ENCODE measurements at regions not wholly inside any gene's neighbourhood (a gene's known extent, or its start where the extent isn't known, plus 50 kb on each side); places are given as distances from the start of the nearest gene placed in this dataset.

DNA sequence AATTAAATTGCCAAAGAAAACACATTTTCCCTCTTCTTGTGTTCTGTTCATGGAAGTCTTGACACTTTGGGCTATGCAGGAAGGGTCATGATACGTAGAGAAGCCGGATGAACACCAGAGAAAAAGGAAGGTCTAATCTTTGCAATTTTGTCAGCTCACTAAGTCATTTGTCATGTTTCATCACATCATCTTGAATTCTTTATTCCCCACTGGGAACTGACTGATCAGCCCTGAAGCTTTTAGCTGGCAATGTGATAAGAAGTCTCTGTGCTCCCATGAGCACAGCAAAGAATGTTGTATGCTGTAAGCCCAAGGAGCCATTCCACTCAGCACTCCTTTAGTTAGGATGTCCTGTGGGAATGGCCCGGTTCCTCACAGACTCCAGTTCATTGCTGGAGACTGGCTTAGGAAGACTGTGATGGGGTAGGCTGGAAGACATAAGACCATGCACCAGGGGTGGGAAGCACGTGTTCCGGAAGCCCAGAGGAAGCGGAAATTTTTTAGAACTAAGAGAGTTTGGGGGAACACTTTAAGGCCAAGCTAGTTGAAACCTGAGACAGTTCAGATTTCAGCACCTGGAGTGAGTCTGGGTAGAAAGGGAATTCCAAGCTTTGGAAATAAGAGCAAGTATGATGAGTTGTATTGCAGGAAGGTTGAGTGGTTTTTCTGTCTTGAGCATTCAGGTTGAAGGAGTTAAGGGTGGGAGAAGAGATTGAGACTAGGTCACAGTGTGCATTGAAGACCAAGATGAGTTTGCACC is 306.7 kb upstream of the MTNR1B start:
- no peaks in the 10 kb centered on the region for H3K9me3 ChIP-seq
- H3K79me2 ChIP-seq (ENCODE audit: insufficient read depth), result no peaks in the 10 kb centered on the region
- TF ChIP-seq NRF1 (IDR thresholded peaks at IDR 0.05; ENCODE audit: low read depth, low read length), result no peak
- TF ChIP-seq, protein P1, sequence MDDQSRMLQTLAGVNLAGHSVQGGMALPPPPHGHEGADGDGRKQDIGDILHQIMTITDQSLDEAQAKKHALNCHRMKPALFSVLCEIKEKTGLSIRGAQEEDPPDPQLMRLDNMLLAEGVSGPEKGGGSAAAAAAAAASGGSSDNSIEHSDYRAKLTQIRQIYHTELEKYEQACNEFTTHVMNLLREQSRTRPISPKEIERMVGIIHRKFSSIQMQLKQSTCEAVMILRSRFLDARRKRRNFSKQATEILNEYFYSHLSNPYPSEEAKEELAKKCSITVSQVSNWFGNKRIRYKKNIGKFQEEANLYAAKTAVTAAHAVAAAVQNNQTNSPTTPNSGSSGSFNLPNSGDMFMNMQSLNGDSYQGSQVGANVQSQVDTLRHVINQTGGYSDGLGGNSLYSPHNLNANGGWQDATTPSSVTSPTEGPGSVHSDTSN (IDR thresholded peaks at IDR 0.05), result no peak
- TF ChIP-seq RXRA (IDR thresholded peaks at IDR 0.05; ENCODE audit: borderline replicate concordance, low read depth), result no peak
- TF ChIP-seq RFX5 (IDR thresholded peaks at IDR 0.05; ENCODE audit: low read length), result no peak
- no peak for TF ChIP-seq TEAD4 (IDR thresholded peaks at IDR 0.05; ENCODE audit: borderline replicate concordance, insufficient read depth)
- TF ChIP-seq FOSL2 (IDR thresholded peaks at IDR 0.05; ENCODE audit: borderline replicate concordance, low read depth), result no peak
- TF ChIP-seq IRF3 (IDR thresholded peaks at IDR 0.05; ENCODE audit: low read depth, low read length), result no peak
- TF ChIP-seq RCOR1 (IDR thresholded peaks at IDR 0.05; ENCODE audit: low read length), result no peak
- TF ChIP-seq ELF1 (IDR thresholded peaks at IDR 0.05), result no peak
- TF ChIP-seq TCF12 (IDR thresholded peaks at IDR 0.05), result no peak
- TF ChIP-seq, protein P2, sequence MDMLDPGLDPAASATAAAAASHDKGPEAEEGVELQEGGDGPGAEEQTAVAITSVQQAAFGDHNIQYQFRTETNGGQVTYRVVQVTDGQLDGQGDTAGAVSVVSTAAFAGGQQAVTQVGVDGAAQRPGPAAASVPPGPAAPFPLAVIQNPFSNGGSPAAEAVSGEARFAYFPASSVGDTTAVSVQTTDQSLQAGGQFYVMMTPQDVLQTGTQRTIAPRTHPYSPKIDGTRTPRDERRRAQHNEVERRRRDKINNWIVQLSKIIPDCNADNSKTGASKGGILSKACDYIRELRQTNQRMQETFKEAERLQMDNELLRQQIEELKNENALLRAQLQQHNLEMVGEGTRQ (IDR thresholded peaks at IDR 0.05; ENCODE audit: borderline replicate concordance, low read depth, low read length), result no peak
- TF ChIP-seq YY1 (IDR thresholded peaks at IDR 0.05; ENCODE audit: low read depth), result no peak
- no peak for TF ChIP-seq POLR2AphosphoS5 (IDR thresholded peaks at IDR 0.05; ENCODE audit: low read depth, low read length)
- TF ChIP-seq, protein P3, sequence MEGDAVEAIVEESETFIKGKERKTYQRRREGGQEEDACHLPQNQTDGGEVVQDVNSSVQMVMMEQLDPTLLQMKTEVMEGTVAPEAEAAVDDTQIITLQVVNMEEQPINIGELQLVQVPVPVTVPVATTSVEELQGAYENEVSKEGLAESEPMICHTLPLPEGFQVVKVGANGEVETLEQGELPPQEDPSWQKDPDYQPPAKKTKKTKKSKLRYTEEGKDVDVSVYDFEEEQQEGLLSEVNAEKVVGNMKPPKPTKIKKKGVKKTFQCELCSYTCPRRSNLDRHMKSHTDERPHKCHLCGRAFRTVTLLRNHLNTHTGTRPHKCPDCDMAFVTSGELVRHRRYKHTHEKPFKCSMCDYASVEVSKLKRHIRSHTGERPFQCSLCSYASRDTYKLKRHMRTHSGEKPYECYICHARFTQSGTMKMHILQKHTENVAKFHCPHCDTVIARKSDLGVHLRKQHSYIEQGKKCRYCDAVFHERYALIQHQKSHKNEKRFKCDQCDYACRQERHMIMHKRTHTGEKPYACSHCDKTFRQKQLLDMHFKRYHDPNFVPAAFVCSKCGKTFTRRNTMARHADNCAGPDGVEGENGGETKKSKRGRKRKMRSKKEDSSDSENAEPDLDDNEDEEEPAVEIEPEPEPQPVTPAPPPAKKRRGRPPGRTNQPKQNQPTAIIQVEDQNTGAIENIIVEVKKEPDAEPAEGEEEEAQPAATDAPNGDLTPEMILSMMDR (IDR thresholded peaks at IDR 0.05), result no peak
- no peak for TF ChIP-seq FOXJ3 (CRISPR knock-in tag; IDR thresholded peaks at IDR 0.05)
- no peak for TF ChIP-seq USF1 (IDR thresholded peaks at IDR 0.05; ENCODE audit: borderline replicate concordance, low read depth)
- no peak for TF ChIP-seq MAX (IDR thresholded peaks at IDR 0.05; ENCODE audit: low read depth)
- no peak for TF ChIP-seq RAD21 (IDR thresholded peaks at IDR 0.05; ENCODE audit: low read length)
- H4K20me1 ChIP-seq (ENCODE audit: insufficient read depth), result no peaks in the 10 kb centered on the region
- H3K9ac ChIP-seq, result no peak overlapping the region
- ChIA-PET POLR2A (no interaction called here), CTCF (interaction anchor here (0.9 to 1.0 kb wide), 2 partner anchors 25 to 223 kb away, joined by 3 read pairs; no protein-coding TSS in a partner anchor)
- no peaks in the 10 kb centered on the region for H3K27me3 ChIP-seq (ENCODE audit: insufficient read depth)
- no peak for DNase-seq
- peaks cover 0 to 4% of the 10 kb centered on the region in 2 experiments; a peak in 1 of 4 replicates for H3K4me1 ChIP-seq (ENCODE audit: control insufficient read depth in 1 of 2, insufficient read depth in 2 of 2, low read depth in 1 of 2, low read length in 1 of 2)
- no peaks in the 10 kb centered on the region for H3K36me3 ChIP-seq (replicated peaks in 1 of 2; ENCODE audit: control insufficient read depth in 1 of 2, insufficient read depth in 2 of 2, low read length in 1 of 2)
- no peak overlapping the region for H3K4me3 ChIP-seq (ENCODE audit: low read depth in 2 of 2, low read length in 1 of 2)
- H3K4me2 ChIP-seq, result no peak overlapping the region
- H3K27ac ChIP-seq (ENCODE audit: low read depth in 2 of 2, low read length in 1 of 2), result peak overlapping the region in 1 of 2 experiments; percentile 67; a peak in 2 of 4 replicates
- no peak overlapping the region for H2AFZ ChIP-seq (ENCODE audit: low read depth)
- no peaks in the 10 kb centered on the region for H3K9me2 ChIP-seq
- H3F3A ChIP-seq (replicated peaks; ENCODE audit: insufficient read depth), result no peaks in the 10 kb centered on the region
- WGBS (ENCODE audit: low lambda C conversion rate), result 79% methylated on average over 6 of the region's 6 CpGs

All from SK-N-SH (cell line).